SK-N-SH (cell line): ENCODE measurements at regions not wholly inside any gene's neighbourhood (a gene's known extent, or its start where the extent isn't known, plus 50 kb on each side); places are given as distances from the start of the nearest gene placed in this dataset.

Source experiments
- CTCF ChIA-PET: fragments of 300-600, 350-600 bp; formaldehyde crosslinking; extraction: SDS; loops from one replicate; lab custom pipeline; 2021; lab: Yijun Ruan, JAX
- POLR2A ChIA-PET: fragments of 350-600 bp; sonication (Branson Sonifier 250); formaldehyde crosslinking; extraction: SDS; loops from one replicate; lab custom pipeline; 2020; ENCODE audit warnings: antibody characterized with exemption, inconsistent platforms; lab: Yijun Ruan, JAX
- DNase-seq: peaks from one replicate; pipeline ENCODE4 v3.0.0; 2012
- H2AFZ ChIP-seq: fragments of 200-600 bp; sonication (generic); 2 replicates; pipeline ENCODE4 v1.8.1; 2016; ENCODE audit warnings: antibody characterized with exemption, mild to moderate bottlenecking, low read depth
- H3F3A ChIP-seq: fragments of 200-600 bp; sonication (generic); replicated peaks from 2 replicates; pipeline ENCODE3; 2016; ENCODE audit warnings: antibody characterized with exemption, mild to moderate bottlenecking; ENCODE audit not compliant: insufficient read depth
- H3K27ac ChIP-seq, 2 experiments: fragments of 200-500 bp in 1 of 2; fragments of 200-600 bp in 1 of 2; sonication (Bioruptor generic) in 1 of 2; sonication (generic), shearing (Covaris generic) in 1 of 2; 2 replicates each; pipeline versions ENCODE4 v1.5.1 to v1.6.1; 2014 to 2016; ENCODE audit warnings: low read depth in 2 of 2, inconsistent platforms in 1 of 2, low read length in 1 of 2, mild to moderate bottlenecking in 1 of 2, mixed read lengths in 1 of 2
- H3K27me3 ChIP-seq: fragments of 200-600 bp; sonication (generic), shearing (Covaris generic); 2 replicates; pipeline ENCODE4 v1.6.1; 2016; ENCODE audit warnings: mixed run types; ENCODE audit not compliant: insufficient read depth
- H3K36me3 ChIP-seq, 2 experiments: fragments of 200-500 bp in 1 of 2; fragments of 200-600 bp in 1 of 2; sonication (Bioruptor generic) in 1 of 2; sonication (generic) in 1 of 2; replicated peaks in 1 of 2; 2 replicates each; pipeline versions ENCODE3 to v1.5.1; 2014 to 2016; ENCODE audit warnings: low read length in 1 of 2, mild to moderate bottlenecking in 1 of 2; ENCODE audit not compliant: insufficient read depth in 2 of 2, control insufficient read depth in 1 of 2
- H3K4me1 ChIP-seq, 2 experiments: fragments of 200-500 bp in 1 of 2; fragments of 200-600 bp in 1 of 2; sonication (Bioruptor generic) in 1 of 2; sonication (generic), shearing (Covaris generic) in 1 of 2; 2 replicates each; pipeline versions ENCODE4 v1.5.1 to v1.6.1; 2014 to 2016; ENCODE audit warnings: low read depth in 1 of 2, low read length in 1 of 2, mixed run types in 1 of 2; ENCODE audit not compliant: insufficient read depth in 2 of 2, control insufficient read depth in 1 of 2
- H3K4me2 ChIP-seq: fragments of 200-600 bp; sonication (generic), shearing (Covaris generic); 2 replicates; pipeline ENCODE4 v1.6.1; 2017; ENCODE audit warnings: mixed run types
- H3K4me3 ChIP-seq, 2 experiments: fragments of 200-500 bp in 1 of 2; fragments of 200-600 bp in 1 of 2; sonication (Bioruptor generic) in 1 of 2; sonication (generic), shearing (Covaris generic) in 1 of 2; 2 replicates each; pipeline versions ENCODE4 v1.5.1 to v1.8.1; 2014 to 2016; ENCODE audit warnings: low read depth in 2 of 2, inconsistent platforms in 1 of 2, low read length in 1 of 2, mild to moderate bottlenecking in 1 of 2, mixed read lengths in 1 of 2, moderate library complexity in 1 of 2
- H3K79me2 ChIP-seq: fragments of 200-600 bp; sonication (generic); 2 replicates; pipeline ENCODE4 v1.8.1; 2017; ENCODE audit warnings: mild to moderate bottlenecking; ENCODE audit not compliant: insufficient read depth
- H3K9ac ChIP-seq: fragments of 200-600 bp; sonication (generic); 2 replicates; pipeline ENCODE4 v1.6.1; 2017; ENCODE audit warnings: mixed run types
- H3K9me2 ChIP-seq: fragments of 200-600 bp; sonication (generic); 2 replicates; pipeline ENCODE4 v1.6.1; 2017; ENCODE audit warnings: mixed run types
- H3K9me3 ChIP-seq: fragments of 200-600 bp; sonication (generic); 2 replicates; pipeline ENCODE4 v1.6.1; 2017; ENCODE audit warnings: mixed run types, mild to moderate bottlenecking, moderate library complexity
- H4K20me1 ChIP-seq: fragments of 200-600 bp; sonication (generic); 2 replicates; pipeline ENCODE4 v1.6.1; 2017; ENCODE audit warnings: mild to moderate bottlenecking, mixed run types; ENCODE audit not compliant: insufficient read depth
- CHD2 ChIP-seq: fragments of 150-350 bp; IDR thresholded peaks from 2 replicates; pipeline ENCODE4 v1.6.1; 2018; ENCODE audit warnings: low read length; ENCODE audit not compliant: partially characterized antibody
- EP300 ChIP-seq, 2 experiments: IDR thresholded peaks; 2 replicates each; pipeline versions ENCODE4 v1.4.0 to v1.6.1; 2012; ENCODE audit warnings: borderline replicate concordance in 1 of 2, low read depth in 1 of 2, low read length in 1 of 2
- EZH2phosphoT487 ChIP-seq: fragments of 200-600 bp; sonication (generic); IDR thresholded peaks from 2 replicates; pipeline ENCODE4 v1.6.1; 2017; ENCODE audit warnings: low read depth, mixed run types, mild to moderate bottlenecking, antibody characterized with exemption, moderate library complexity, borderline replicate concordance
- FOXJ3 ChIP-seq: sonication (generic); formaldehyde crosslinking; IDR thresholded peaks from 2 replicates; pipeline ENCODE4 v1.5.1; 2020; ENCODE audit warnings: mild to moderate bottlenecking, missing genetic modification reagents
- FOXM1 ChIP-seq: IDR thresholded peaks from 2 replicates; pipeline ENCODE4 v1.4.0; 2012; ENCODE audit warnings: low read depth, mild to moderate bottlenecking
- IRF3 ChIP-seq: fragments of 150-350 bp; IDR thresholded peaks from 2 replicates; pipeline ENCODE4 v1.6.1; 2016; ENCODE audit warnings: mild to moderate bottlenecking, low read depth, low read length
- NFIC ChIP-seq: IDR thresholded peaks from 2 replicates; pipeline ENCODE4 v1.4.0; 2012; ENCODE audit warnings: borderline replicate concordance
- POLR2AphosphoS5 ChIP-seq: IDR thresholded peaks from 2 replicates; pipeline ENCODE4 v1.6.1; 2012; ENCODE audit warnings: low read depth, low read length
- TEAD4 ChIP-seq: IDR thresholded peaks from 2 replicates; pipeline ENCODE4 v1.4.0; 2012; ENCODE audit warnings: mild to moderate bottlenecking, borderline replicate concordance; ENCODE audit not compliant: insufficient read depth
- ZBTB33 ChIP-seq: IDR thresholded peaks from 2 replicates; pipeline ENCODE4 v1.4.0; 2012; ENCODE audit warnings: low read depth, borderline replicate concordance
- WGBS: methylation state at CpG from one replicate; pipeline ENCODE4 v1.1.6; 2017; ENCODE audit warnings: low lambda C conversion rate; 5-methylcytosine and 5-hydroxymethylcytosine counted together
- TF ChIP-seq, protein P1 (sequence below): IDR thresholded peaks from 2 replicates; pipeline ENCODE4 v1.4.0; 2012; ENCODE audit warnings: low read depth, borderline replicate concordance

GRCh38 chr5:26231316-26231715, 807.1 kb downstream of the CDH9 start:
- TF ChIP-seq POLR2AphosphoS5 (no peak), ZBTB33 (no peak), CHD2 (no peak), IRF3 (no peak), TEAD4 (no peak), FOXJ3 (CRISPR knock-in tag) (no peak)
- TF ChIP-seq, protein P1, sequence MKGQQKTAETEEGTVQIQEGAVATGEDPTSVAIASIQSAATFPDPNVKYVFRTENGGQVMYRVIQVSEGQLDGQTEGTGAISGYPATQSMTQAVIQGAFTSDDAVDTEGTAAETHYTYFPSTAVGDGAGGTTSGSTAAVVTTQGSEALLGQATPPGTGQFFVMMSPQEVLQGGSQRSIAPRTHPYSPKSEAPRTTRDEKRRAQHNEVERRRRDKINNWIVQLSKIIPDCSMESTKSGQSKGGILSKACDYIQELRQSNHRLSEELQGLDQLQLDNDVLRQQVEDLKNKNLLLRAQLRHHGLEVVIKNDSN, result no peak
- Histone ChIP-seq H3F3A (no peaks in the 10 kb centered on the region), H3K9ac (no peak overlapping the region), H3K4me1 (no peaks in the 10 kb centered on the region), H3K4me2 (no peak overlapping the region), H3K79me2 (no peaks in the 10 kb centered on the region), H3K9me3 (no peaks in the 10 kb centered on the region), H2AFZ (no peak overlapping the region), H3K4me3 (no peak overlapping the region), H3K9me2 (no peaks in the 10 kb centered on the region), H4K20me1 (no peaks in the 10 kb centered on the region), H3K27me3 (no peaks in the 10 kb centered on the region), H3K27ac (no peak overlapping the region), H3K36me3 (no peaks in the 10 kb centered on the region)
- 11% methylated on average over 9 of the region's 9 CpGs for WGBS
- DNase-seq, result no peak
- ChIA-PET CTCF (no interaction called here), POLR2A (no interaction called here)

DNA sequence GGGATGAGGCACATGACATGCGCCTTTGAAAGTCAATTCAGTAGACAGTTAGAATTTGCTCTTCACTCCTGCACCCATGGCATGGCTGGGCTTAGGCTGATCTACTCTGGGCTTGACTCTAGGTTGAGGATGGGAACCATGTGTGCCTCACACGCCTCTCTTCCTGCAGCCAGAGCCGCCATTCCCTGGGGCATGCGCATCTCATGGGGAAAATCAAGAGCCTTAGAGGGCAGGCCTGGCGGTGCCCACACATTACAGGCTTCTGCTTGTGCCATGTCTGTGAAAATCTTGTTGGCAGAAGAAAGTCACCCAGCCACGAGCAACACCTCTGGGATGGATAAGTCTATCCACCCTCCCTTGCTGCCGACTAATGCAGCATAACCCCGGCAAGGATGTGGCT, 808.5 kb downstream of the CDH9 start:
- Histone ChIP-seq H3K36me3 (no peaks in the 10 kb centered on the region), H2AFZ (no peak overlapping the region), H3K4me1 (no peaks in the 10 kb centered on the region), H3K27ac (no peak overlapping the region), H3F3A (no peaks in the 10 kb centered on the region), H3K4me3 (no peak overlapping the region), H3K9me3 (no peaks in the 10 kb centered on the region), H3K9me2 (no peaks in the 10 kb centered on the region), H3K9ac (no peak overlapping the region), H4K20me1 (no peaks in the 10 kb centered on the region), H3K79me2 (no peaks in the 10 kb centered on the region), H3K27me3 (no peaks in the 10 kb centered on the region), H3K4me2 (no peak overlapping the region)
- CTCF ChIA-PET, result no interaction called here
- POLR2A ChIA-PET, result no interaction called here
- no peak for DNase-seq
- no peak for TF ChIP-seq EZH2phosphoT487
- no peak for TF ChIP-seq FOXJ3 (CRISPR knock-in tag)
- TF ChIP-seq EP300 (IDR thresholded peaks at IDR 0.05; ENCODE audit: borderline replicate concordance in 1 of 2, low read depth in 1 of 2, low read length in 1 of 2), result no peak
- no peak for TF ChIP-seq IRF3
- no peak for TF ChIP-seq FOXM1
- no peak for TF ChIP-seq NFIC
- no peak for TF ChIP-seq ZBTB33
- WGBS, result 22% methylated on average over 6 of the region's 8 CpGs
